KBM-7 (cell line): ENCODE measurements at regions not wholly inside any gene's neighbourhood (a gene's known extent, or its start where the extent isn't known, plus 50 kb on each side); places are given as distances from the start of the nearest gene placed in this dataset.
A peak's percentile ranks its signal among the peaks of the same experiment; 100 is the strongest.

ENCODE experiments used
- DNase-seq: peaks from one replicate; pipeline ENCODE4 v3.0.0-alpha.2; 2015
- in situ Hi-C: fragments of 300-500 bp; cut with MboI; formaldehyde crosslinking; loops from 2 replicates; pipeline ENCODE4 v1.14.3; 2020; ENCODE audit warnings: low sequenced_read_pairs, low pct_unique_long_range_greater_than_20kb, mixed read lengths

DNA sequence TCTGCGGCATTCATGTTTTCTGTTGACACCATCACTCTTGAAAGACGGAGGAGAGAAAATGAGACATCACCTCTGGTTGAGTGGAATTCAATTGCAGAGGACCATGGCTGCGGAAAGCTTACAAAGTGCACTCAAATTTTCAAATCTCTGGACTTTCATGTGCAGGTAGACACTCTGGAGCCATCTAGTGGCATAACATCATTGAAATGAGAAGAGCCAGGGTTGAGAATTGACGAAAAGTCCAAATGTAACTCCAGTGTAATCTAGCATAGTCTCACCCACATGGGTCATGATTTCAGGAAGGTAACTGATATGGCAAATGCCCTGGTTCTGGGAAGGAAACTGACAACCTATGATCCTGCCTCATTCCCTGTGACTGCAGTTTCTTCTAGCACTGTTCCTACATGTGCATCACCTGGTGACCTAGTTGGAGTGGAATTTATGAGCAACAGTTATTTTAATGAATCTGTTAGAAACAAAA is 687.8 kb downstream of the KCNA4 start:
- peak; percentile 19 for DNase-seq
- in situ Hi-C loops, result no loop called here

DNA sequence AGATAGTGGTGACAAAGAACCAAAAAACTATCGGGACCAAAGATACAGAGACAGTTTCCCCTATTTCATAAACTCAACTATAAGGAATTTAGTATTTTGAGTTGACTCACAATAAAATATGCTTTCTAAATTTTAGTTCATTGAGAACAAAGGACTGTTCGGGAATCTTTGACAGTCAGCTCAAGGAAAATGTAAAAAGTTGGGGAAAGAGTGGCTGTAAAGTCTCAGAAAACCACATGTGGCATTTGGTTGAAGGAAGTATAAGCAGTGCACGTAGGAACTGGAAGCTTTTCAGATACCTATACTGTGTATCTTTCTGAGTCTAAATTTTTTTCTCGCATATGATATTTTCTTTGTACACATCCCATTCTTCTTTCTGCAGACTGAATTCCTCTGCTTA is 688.9 kb downstream of the KCNA4 start:
- in situ Hi-C loops, result no loop called here
- no peak for DNase-seq

DNA sequence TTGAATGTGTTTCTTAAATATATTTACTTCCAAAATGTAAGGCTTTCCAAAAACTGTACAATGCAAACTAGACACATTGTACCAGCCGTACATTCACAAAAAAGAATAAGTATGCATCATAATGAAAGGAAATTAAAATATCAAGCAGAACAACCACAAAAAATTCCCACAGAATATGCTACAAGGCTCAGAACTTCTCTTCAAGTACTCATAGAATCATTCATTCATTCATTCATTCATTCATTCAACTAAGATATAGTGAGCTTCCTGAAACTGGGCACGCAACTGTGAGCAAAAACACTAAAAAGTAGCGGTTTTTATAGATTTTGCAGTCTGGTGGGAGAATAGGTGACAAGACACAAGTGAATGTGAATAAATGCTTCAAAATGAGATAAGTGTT is 690.1 kb downstream of the KCNA4 start:
- in situ Hi-C loops, result no loop called here
- no peak for DNase-seq

DNA sequence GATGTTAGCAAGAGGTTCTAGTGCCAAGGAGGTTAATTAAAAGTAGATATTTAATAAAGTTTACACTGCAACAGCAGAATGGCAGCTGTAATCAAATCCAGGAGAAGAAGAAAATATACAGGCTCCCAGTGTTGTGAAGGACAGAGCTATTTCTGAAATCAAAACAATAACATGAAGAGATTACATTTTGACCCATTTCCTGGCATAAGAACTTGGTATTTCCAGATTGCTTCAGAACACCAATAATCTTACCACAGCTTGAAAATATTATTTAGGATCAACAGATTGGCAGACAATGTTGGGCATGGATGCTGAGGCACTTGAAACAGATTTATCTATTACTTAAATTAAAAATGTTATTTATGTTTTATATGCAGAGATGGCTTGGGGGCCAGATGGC is 692.5 kb downstream of the KCNA4 start:
- DNase-seq, result no peak
- in situ Hi-C loops, result no loop called here

DNA sequence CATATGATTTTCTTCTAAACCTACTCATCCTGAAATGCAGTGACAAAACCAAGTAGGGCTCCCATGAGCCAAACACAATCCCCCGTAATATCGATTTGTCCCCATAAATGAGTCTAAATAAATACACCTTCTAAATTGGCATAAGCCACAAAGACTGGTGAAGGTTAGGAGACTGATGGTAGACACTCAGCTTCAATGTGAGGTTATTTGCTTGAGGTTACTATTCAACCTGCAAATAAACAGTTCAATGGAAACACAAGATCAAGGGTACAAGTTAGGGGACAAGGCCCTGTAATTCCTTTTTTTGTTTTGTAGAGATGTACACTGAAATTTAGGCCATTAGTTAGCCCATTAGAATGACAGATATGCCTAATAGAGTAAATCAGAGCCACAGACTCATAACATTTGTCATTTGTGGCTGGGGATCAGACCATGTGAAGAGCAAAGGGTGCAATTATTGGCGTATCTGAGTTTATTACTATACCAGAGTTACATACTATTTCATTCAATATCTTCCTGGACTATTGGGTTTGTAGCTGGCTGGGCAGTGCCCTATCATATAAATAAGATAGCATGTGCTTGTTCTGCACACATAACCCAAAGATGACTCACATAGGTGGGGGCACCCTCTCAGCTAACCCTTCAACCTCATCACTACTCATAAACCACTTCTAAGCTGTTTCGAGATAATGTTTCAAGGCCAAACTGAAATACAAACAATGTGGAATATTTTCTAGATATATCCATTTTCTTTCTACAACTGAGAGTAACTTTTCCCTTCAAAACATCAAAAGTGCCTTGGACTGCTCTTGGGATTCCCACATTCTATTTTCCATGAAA is 695.3 kb downstream of the KCNA4 start:
- in situ Hi-C loops, result no loop called here

DNA sequence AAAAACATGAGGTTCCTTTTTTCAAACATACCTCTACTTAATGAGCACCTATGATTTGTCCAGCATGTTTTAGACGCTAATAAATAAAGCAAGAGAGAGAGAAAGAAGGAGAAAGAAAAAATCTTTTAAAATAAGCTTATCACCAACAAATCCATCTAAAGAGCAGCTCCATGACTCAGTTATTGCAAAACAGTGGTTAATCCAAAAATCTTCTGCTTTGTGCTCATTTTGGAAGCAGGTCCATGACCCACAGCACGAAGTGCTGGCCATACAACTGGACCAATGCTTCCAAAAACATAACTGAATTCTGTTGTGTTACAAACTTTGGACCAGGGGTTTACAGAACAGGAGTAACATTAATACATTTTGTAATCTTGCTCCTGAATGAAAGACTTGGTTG is 696.6 kb downstream of the KCNA4 start:
- in situ Hi-C loops, result no loop called here
- DNase-seq, result no peak

More for the DNA sequence above, 695.3 kb downstream of the KCNA4 start:
- no peak for DNase-seq

DNA sequence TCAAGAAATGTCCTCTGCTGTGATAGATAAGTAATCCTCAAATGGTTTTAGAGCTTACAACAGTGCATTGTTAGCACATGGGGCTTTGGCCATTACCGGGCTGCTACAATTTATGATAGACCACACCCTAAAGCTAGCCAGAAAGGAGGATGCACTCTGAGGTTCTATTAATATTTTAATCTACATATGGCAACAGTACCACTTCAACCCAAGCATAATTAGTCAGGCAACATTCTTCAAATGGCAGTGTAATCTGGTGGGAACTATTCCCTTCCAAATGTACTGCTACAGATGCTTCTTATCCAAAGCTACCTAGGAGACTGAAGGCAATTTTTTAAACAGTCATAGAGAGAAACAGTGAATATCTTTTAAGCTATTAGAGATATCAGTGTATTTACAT is 697.6 kb downstream of the KCNA4 start:
- DNase-seq, result no peak
- in situ Hi-C loops, result no loop called here

DNA sequence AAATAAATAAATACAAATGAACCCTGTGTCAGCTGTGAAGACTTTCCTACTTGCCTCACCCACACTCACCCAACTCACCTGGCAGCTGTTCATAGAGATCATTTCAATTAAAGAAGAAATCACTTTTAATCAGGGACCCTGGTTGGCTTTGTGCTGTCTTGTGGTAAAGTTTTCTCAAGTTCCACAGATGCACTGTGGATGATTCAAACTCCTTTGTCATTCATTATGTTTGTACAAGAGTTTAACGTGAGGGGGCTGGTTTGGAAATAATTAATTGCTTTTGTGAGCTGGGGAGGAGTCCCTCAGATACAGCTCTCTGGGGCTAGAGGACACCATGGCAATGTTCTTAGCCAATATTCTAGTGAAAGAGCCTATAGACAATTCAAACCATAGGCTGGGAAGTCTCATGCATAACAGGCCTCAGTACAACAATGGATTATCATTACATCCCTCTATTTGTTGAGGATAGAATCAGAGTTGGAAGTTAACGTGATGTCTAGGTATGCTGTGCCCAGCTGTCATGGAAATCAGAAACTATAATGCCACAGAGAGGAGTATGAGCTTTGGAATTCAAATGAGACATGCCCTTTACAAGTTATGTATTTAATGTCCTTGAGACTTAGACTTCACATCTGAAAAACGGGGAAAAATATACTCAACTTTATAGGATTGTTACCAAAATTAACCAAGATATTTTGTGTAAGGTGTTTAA is 698.5 kb downstream of the KCNA4 start:
- DNase-seq, result no peak
- in situ Hi-C loops, result no loop called here

DNA sequence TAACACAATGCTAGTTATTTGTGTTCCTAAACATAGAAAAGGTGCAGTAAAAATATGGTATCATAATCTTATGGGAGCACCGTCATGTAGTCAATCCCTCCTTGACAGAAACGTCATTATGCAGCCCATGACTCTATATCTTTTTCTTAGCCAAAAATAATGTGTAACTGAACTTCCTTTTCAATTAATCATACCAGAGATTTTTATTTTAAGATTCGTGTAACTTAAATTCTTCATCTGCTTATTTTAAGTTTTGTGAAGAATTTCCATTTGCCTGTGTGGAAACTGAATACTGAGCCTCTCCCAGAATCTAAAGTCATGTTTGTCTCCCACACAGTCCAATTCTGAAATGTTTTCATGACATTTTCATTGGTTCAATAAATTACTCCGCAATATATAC is 699.1 kb downstream of the KCNA4 start:
- DNase-seq, result no peak
- in situ Hi-C loops, result no loop called here

DNA sequence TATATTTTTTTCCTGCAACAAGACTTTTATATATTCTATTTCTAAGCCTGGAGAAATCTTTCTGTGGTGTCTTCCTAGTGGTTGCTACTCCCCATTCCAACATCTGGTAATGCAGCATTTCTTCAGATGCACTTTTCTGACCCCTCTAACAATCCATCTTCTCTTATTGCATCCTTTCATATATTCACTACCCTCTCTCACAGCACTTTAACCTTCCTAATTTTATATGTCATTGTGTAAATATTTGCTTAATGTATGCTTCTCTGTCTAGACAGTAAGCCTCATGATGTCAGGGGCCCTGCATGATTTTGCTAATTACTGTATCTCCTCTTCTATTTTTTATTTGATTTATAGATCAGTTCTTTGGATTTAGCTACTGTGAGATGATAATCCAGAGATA is 701.6 kb downstream of the KCNA4 start:
- in situ Hi-C loops, result no loop called here
- DNase-seq, result no peak

DNA sequence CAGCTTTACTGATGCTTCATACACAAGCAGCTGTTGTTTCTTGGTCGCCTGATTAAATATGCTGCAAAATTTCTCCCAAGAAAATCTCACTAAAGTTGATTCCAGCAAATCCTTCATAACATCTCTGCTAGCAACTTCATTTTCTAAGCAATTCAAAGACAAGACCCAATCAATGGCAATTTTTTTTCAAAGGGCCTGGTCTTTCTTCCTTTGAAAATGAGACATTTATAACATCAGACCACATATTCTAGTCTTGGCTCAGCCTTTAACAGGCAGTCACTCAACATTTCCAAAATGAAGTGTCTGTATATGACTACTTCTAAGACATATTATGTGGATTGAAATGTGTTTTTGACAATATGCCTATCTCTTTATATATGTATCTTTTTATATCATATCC is 702.6 kb downstream of the KCNA4 start:
- in situ Hi-C loops, result no loop called here
- no peak for DNase-seq

DNA sequence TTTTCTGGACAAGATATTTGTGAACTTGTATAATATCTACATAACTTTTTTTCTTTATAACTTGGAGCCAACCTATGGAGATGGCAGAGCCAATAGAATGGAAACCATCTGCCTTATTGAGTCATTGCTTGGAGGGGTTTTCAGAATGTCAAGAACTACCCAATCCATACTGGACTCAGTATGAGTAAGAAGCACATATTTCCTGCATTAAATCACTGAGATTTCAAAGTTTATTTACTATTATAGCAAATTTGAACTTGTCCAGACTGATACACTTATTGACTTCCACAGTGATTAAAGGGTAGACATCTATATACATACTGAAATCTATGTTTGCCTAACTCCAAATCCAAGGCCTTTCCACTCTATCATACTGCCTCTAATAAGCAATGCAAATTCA is 704.0 kb downstream of the KCNA4 start:
- DNase-seq, result no peak

DNA sequence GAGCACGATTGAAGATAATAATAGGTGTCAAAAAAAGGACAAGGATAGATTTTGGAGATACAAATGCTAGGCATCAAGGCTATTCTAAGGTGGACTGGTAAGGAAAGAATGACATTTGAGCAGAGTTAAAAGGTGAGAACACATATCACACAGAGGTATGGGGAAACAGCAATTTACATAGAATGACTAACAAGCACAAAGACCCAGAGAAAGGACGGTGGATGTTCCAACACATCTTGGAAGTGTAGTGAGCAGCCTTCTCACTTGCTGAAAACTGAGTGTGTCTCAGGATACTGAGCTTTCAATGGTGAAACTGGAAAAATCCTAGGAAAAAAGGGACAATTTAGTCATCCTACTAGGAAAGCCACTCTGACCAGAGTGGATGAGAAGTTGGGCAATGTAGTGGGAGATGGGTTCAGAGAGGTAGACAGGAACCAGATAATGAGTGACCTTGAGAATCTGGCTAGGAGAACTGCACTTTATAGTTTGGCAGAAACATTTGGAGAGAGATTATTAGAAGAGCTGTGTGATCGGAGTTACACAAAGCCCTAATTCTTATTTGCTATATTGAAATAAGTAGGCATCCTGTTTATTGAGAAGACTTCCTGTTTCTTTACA is 706.0 kb downstream of the KCNA4 start:
- in situ Hi-C loops, result no loop called here
- DNase-seq, result no peak

More for the DNA sequence above, 704.0 kb downstream of the KCNA4 start:
- in situ Hi-C loops, result no loop called here

DNA sequence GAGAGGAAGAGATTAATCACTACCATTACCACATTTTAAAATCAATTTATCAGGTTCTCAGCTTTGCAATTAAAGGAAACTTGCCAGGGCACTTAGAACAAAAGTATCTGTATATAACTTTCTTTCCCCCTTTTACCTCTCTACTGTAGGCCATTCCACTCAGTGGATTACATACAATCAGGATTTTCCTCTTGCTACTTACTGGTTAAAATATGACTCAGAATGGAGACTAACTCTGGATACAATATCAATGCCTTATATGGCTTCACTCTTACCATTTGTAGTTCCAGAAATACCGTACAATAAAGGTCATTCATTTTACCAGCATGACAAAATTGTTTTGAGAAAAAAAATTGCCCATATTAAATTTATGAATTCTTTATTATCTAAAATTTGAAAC is 706.8 kb downstream of the KCNA4 start:
- in situ Hi-C loops, result no loop called here
- DNase-seq, result no peak

DNA sequence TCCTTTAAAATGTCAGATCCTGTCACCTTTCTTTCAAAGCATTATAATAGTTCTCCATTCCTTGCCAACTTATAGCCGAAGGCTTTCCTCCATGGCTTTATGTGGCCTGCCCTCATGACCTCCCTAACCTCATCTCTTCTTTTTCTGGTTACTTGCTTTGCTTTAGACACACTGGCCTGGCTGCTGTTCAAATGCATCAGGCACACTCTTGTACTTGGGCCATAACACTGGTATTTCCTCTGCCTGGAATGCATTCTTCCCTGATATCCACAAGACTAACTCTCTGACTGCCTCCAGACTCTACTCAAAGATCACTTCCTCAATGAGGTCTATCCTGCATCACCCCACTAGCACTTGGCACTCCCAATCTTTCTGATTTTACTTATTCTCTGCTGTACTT is 710.3 kb downstream of the KCNA4 start:
- in situ Hi-C loops, result no loop called here
- DNase-seq, result no peak

DNA sequence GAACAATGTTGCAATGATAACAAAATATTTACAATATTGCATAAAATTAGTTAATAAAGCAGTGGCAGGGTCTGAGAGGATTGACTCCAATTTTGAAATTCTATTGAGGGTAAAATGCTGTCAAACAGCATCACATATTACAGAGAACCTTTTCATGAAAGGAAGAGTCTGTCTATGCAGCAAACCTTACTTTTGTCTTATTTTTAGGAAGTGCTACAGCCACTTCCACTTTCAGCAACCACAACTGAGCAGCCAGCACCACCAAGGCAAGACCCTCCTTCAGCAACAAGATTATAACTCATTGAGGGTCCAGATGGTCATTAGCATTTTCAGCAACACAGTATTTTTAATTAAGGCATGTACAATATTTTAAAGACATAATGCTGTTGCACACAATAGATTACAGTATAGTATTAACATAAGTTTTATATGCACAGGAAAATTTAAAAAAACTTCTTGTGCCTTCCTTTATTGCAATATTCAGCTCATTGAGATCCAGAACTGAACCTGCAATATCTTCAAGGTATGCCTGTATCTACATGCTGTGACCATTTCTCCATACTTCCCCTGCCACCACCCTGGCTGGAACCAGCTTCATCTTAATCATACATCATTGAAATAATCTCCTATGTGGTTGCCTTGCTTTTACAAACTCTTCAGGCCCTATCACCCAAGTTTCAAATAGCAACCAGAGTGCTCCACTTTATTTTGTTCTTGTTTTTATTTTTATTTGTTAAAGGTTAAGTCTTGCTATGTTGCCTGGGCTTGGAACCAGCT is 711.2 kb downstream of the KCNA4 start:
- DNase-seq, result no peak
- in situ Hi-C loops, result no loop called here

DNA sequence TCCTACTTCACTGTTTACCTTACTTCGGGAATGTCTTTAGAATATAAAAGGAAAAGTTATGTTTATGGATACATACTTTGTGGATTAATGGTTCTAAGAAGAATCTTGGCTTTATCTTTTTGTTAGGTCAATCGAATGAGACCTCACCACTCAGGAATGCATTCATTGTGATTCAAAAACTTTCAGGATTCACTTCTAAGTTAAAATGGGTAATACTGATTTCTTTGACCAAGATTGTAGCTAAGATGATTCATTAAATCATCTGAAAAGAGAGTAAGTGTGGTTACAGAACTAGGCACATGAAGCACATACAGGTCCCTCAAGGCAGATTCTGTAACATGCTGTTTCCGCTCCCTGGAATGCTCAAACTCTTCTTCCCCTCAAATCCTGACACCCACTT is 716.4 kb downstream of the KCNA4 start:
- in situ Hi-C loops, result no loop called here
- no peak for DNase-seq

DNA sequence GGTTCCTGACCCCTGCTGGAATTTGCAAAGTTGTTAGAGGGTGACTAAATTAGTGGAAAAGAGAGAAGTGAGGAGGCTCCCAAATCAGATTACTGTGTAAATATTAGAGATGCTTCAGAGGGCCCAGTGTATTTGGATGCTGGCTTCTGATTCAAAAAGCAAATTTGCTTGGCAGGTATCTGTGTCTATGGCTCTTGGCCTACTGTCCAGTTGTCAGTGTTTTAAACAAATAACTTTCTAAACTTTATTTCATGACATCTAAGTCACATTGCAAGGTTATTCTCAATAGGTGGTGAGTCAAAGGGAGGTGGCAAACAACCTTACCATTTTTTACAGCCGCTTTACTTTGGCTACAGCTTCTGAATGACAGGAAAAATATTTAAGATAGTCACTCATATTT is 720.1 kb downstream of the KCNA4 start:
- in situ Hi-C loops, result no loop called here
- DNase-seq, result no peak

DNA sequence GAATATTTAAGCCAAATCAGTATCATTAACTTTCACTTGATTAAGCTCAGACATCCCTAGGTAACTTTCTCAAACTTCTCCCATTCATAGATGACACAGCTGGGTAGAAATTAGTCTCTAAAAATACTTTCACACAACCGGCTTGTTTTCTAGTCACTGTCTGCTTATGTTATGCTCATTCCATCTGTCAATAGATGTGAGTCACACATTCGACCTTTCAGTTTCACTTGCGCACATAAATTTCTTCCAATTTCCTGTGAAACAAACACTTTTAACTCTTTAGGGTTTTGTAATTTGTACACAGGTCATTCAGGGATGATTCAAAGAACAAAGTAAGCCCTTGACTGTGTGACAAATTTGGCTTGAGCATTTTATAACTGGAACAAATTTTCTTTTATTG is 723.0 kb downstream of the KCNA4 start:
- no peak for DNase-seq
- in situ Hi-C loops, result no loop called here

DNA sequence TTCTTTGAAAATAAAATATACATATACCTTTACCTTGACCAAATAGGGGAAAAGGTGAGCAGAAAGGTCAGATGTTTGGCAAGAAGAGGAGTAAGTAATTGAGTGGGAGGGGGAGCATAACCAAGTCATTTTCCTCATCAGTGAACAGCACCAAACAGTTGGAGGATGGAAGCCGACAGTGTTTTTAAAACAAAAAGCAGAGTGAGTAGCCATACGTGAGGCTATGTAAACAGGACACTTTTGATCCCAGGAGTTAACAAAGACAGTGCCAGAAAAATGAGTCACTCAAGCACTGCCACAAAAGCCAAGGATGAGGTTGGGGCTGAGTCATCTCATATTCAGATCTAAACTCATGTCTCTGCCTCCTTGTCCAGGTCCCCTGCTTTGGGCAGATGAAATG is 734.7 kb downstream of the KCNA4 start:
- no peak for DNase-seq
- in situ Hi-C loops, result no loop called here
